Body of pancreas (tissue), 4 donors: ENCODE measurements at regions not wholly inside any gene's neighbourhood (a gene's known extent, or its start where the extent isn't known, plus 50 kb on each side); places are given as distances from the start of the nearest gene placed in this dataset.

Experiments
- CTCF ChIP-seq, 7 experiments: fragments of 450-650 bp in 4 of 7; fragments of 200-600 bp in 3 of 7; sonication (generic) in 3 of 7; IDR thresholded peaks; one replicate each; pipeline ENCODE4 v1.5.1; 2016 to 2019; ENCODE audit warnings: antibody characterized with exemption in 7 of 7
- POLR2A ChIP-seq, 3 donors: fragments of 450-650 bp; IDR thresholded peaks; one replicate each; pipeline ENCODE4 v1.6.1; 2016; ENCODE audit warnings: antibody characterized with exemption in 3 of 3, mild to moderate bottlenecking in 2 of 3

- TF ChIP-seq CTCF (IDR thresholded peaks at IDR 0.05) (no peak), POLR2A (IDR thresholded peaks at IDR 0.05) (no peak)
Observed at GRCh38 chr15:70503798-70504298, 259.5 kb downstream of the UACA start.
